RKO (cell line): ENCODE measurements at regions not wholly inside any gene's neighbourhood (a gene's known extent, or its start where the extent isn't known, plus 50 kb on each side); places are given as distances from the start of the nearest gene placed in this dataset.

Experiments
- DNase-seq: peaks from one replicate; pipeline ENCODE4 v3.0.0-alpha.2; 2016; ENCODE audit warnings: low spot score

DNA sequence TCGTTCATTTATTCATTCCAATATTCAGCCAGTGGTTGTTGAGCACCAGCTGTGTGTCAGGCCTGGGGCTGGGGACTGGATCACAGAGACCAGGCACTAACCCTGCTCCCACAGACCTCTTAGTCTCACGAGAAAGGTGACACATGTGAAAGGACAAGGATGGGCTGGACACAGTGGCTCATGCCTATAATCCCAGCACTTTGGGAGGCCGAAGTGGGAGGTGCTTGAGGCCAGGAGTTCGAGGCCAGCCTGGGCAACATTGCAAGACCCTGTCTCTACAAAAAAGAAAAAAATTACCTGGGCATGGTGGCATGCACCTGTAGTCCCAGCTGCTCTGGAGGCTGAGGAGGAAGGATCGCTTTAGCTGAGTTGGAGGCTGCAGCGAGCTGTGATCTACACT, 105.9 kb upstream of the SDK1 start:
- DNase-seq: no peak

DNA sequence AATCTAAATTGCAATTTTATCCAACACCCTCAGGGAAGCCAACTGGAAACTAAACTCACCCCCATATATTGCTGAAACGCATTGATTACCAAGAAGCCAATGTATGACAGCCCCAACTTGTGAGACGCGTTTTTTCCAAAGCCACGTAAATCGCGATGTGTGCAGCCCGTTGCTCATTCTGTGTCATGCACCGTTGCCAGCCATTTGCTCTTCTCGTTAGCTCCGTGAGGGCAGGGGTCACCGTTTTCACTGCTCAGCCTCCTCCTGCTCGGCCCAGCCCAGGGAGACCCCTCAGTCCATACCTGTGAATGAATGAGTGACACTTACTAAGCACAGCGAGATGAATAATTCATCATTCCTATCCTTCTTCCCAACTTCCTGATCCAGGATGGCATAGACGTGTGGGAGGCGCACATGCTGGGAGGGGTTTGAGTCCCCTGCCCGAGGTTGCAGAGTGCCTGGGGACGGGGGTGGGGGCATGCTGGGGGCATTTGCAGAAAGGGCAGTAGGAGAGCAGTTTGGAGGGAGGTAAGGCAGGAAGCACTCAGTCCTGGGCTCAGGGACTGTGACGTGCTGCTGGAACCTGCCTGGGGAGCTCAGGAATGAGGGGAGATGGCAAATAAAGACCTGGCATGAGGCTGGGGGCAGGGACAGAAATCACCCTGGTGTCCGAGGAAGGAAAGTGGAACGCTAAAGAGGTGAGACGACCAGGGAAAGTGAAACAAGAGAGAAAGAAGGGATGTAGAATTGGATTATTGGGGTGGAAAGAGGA, 104.2 kb upstream of the SDK1 start:
- no peak for DNase-seq

DNA sequence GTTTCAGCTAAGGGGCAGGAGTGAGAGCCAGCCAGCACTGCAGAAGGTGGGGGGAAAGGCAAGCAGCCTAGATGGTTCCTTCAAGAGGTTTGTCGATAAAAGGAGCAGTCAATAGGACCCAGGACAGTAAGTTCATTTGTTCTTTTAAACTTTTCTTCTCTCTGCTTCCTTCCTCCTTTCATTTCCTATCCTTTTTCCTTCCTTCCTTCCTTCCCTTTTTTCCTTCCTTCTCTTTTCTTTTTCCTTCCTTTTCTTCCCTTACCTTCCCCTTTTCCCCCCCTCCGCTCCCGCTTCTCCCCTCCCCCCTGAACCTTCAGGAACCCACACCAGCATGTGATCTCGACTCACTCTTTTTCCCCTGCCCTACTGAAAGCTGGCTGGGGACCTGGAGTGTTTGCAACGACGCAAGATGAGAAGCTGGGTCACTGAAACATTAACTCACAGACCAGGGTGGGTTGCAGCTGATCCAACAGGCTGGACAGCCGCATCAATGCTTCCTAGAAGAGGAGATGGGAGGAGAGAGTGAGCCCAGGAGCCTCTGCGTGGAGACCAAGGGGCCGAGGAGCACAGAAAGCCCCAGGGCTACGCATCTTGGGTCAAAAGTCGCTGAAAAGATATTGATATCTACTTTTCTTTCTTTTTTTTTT, 103.4 kb upstream of the SDK1 start:
- DNase-seq: no peak

DNA sequence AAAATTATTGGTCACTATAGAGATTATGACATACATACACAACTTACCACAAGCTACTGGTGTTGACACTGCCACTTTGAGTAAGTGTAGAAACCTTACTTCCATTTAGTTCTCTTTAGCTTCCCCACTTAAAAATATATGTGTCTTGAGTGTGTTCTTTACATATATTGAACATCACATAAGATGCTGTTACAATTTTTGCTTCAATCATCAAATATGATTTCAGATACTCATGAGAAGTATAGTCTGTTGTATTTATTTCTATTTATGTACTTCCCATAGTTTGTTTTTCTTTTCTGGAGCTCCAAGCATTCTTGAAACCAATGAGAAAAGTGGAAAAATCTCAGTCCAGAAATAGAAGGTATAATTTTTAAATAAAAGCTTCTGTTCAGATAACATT, 102.7 kb upstream of the SDK1 start:
- no peak for DNase-seq

DNA sequence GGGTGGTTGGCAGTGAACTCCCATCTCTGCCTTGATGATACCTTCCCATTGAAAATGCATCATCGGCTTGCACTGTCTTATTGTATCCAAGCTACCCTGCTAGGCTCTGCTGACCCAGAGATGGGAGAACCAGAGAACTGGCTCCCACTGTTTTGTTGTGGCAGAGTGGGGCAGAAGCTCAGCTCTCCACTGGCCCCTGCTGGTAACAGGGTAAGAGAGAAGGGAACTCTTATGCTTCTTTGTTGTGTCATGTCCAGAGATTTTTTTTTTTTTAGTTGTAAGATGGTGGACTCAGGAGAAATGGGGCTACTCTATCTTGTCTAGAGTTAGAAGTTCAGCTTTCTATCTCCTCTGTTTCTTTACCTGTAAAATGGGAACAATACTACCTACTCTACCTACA, 100.5 kb upstream of the SDK1 start:
- peak; percentile 27 for DNase-seq

DNA sequence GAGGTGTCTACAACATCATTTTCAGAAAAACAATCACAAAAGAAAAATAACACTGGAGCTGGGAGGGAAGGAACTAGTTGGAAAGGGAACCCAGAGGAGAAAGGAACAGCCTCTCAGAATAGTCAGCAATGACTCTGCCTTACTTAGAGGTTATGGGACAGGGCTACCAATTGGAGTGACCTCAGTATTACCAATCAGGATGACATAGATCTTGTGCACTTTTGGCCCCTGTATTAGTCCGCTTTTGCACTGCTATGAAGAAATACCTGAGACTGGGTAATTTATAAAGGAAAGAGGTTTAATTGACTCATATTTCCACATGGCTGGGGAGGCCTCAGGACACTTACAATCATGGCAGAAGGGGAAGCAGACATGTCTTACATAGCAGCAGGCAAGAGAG, 99.7 kb upstream of the SDK1 start:
- DNase-seq: peak; percentile 6

DNA sequence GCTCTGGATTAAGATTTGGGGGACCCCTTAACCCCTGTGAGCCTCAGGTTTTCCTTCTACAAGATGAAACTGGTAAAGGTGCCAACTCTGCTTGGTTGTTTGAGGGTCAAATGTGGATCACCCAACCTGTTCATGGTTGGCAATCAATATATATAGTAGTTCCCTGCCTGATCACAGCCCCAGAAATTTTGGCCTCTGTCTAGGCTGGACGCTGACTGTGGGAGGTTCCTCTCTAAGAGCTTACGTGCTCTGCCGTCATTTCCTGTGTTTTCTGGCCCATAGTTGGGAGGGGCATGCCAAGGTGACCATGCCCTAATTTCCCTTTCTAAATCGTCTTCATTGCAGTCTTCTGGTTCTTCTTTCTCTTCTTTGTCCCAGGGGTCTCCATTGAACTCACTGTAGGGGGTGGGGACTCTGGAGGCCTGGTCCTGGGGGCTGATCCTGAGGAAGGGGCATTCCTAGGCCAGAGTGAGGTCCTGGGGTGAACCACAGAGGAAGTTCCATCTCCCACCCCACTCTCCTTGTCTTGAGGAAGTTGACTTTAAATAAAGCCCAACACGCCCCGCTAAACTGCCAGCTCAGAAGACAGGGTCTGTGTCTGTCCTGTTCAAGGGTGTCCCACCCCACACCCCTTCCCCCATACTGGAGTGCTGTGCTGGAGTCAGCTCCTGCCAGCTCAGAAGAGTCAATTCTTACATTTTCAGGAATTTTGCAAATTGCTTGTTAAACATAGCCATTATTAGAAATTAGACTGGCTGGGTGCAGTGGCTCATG, 98.9 kb upstream of the SDK1 start:
- no peak for DNase-seq

DNA sequence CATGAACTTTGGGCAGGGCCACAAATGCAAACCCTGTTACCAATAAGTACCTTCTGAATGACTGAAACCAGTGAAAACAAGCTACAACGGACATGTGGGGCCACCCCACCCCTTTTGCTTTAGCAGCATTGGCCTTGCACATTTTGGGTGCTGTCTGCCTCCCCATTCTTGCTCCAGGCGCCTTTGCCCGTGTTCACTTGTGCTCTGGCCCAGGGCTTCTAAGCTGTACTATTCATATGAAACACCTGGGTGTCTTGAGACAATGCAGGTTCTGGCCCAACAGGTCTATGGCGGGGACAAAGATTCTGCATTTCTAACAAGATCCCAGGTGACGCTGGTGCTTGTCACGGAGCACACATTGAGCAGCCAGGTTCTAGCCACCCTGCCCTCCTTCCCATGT, 96.5 kb upstream of the SDK1 start:
- DNase-seq: no peak

DNA sequence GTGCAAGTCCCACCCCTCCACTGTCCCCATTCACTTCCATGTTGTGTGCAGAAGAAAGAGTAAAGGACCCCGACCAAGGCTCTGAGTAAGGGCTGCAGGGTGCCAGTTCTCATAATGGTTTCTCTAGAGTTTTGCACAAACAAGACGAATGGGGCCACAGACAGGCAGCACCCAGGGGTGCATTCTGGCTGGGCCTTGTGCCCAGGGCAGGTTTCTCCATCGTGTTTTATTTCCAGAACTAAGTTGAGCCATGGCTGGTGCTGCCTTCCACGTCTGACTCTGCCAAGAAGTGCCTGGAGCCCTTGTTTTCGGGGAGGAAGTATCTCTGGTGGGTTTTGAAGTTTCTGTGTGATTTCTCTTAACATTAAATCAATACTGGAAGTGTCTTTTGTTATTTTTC, 95.0 kb upstream of the SDK1 start:
- DNase-seq: no peak

DNA sequence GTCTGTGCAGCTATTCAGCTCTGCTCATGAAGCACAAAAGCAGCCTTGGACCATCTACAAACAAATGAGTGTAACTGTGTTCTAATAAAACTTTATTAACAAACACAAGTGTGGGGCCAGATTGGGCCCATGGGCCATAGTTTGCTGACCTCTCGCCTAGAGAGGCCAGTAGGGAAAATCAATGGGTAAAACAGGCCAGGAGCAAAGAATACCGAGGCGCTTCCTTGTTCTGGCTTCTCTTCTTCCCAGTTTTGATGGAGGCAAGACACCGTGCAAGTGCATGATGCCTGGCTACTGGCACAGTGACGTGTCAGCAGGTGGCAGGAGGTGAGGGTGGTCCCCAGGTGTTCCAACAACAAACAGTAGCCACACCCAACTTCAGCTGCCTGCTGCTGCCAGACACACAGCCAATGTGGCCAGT, 94.3 kb upstream of the SDK1 start:
- no peak for DNase-seq

DNA sequence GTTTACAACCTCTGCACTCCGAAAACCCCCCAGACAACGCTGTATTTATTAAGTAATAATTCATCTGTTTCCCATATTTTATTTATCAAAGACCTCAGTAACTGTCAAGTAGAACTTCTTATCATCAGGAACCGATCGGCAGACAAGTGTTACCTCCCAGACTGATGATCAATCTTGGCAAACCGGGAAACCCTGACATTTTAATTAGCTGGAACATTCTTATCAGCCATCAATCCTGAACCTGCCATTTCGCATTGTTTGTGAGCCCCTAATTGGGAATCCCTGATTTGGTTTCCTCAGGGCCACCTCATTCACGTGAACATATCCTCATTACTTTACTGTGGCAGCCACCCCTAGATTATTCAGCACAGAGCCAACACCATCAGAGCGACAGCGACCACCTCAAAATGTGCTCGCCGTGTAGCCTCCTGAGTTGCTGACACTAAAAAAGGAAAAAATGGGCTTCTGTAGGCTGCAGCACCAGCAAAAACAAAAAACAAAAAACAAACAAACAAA, 93.6 kb upstream of the SDK1 start:
- no peak for DNase-seq

DNA sequence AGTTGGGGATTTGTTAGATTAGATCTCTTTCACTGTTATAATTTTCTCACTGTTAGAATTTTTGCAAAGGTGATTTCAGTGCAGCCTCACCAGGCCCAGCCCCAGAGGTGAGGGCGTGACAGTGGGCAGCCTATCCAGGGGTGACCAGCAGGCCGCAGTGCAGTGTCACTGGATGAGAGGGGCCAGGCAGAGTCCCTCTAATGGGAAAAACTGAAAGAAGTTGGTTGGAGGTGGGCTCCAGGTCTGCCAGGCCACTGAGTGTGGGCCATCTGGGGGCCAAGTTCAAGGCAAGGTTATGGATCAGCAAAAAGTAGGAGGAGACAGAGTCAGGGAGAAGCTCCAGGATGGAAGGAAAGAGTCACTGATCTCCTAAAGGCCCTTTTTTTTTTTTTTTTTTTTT, 90.5 kb upstream of the SDK1 start:
- no peak for DNase-seq

DNA sequence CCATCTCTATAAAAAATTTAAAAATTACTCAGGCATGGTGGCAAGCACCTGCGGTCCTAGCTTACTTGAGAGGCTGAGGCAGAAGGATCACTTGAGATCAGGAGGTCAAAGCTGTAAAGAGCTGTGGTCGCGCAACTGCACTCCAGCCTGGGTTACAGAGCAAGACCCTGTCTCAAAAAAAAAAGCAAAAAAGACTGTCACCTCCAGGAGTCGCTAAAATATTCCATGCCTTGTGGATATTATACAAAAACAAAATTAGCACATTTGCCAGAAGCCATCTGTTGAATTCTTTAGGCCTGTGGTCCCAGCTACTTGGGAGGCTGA, 87.0 kb upstream of the SDK1 start:
- no peak for DNase-seq

DNA sequence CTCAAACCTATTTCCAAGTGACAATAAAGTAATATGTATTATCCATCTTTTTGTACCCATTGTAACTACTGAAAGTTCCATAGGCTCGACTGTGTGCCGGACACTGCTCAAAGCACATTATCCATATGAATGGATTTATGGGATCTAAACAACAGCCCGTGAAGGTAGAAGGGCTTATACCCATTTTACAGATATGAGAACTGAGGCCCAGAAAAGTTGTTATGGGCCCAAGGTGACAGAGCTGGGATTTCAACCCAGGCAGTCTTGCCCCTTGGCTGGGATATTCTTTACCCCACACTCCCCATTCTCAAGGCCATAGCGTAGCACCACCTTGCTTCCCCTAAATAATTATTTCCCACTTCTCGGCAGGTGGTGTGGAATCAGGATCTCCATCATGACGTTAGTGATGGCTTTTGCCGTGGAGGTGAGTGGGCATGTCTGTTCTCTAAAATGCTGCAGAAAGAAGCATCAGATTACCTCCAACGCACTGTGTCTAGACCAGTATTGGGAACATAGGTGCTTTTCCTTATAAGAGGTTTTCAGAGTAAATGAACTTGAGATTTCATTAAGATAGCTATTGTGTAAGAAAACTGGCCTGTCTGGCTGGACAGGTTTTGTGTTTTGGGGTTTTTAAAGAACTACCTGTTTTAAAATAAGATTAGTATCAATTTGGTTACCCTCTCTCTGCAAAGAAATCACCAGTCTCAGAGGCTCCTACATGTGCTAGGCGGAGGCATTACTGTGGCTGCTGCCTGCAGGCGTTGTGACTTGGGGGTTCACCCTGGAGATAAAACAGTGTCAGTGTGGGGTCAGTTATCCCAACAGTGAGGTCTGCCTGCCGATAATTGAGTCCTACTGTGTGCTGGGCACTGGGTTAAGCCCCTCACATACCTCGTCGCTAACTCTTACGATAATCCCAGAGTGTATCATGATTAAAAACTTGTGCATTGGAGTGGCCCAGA, 85.1 kb upstream of the SDK1 start:
- no peak for DNase-seq

DNA sequence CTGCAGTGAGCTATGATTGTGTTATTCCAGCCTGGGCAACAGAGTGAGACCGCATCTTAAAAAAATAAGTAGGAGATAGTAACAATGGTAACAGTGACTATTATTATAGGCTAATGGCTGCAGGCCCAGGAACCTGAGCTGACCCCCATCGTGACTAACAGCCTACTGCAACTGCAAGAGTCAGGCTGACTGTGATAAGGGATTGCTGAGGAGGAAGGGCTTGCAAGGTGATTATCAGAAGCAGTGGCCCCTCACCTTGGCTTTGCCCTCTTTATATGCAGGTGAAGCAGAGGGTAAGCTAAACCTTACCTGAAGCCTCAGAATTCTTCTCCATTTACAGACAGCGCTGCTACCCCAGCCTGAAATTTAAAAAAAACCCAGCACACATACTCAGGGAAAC, 83.9 kb upstream of the SDK1 start:
- DNase-seq: no peak

DNA sequence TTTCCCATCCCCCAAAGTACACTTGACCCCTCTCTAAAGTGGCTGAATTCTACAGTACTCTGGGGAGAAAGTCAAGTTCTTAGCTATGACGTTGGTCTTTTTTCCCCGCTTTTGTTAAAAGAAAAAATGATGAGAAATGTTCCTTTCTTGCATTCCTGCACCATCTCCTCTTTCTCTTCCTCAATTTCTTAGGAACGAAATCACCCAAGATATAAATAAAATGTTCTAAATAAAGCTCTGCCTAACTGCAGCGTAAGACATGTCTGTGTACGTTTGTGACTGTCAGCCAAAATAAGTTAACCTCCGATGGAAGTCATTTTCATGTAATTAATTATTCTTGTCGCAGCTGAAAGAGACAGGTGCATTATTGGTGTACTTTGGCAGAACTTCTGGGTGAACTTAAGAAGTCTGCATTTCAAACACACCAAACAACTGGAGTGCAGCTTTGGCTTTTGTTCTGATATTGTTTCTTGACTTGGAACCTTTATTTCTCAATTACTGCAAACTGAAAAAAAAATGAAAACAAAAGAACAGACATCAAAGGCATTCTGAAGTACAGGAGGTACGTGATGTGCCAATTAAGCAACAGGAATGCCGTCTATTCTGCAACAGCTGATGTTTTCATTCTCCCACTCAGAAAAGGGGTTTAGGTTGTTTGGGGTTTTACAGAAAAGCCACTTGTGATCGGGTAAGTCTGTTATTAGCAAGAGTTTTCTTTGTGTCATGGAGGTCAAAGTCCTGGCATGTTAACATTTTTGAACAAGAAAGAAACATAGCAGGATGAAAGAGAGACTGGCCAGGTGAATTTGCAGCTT, 82.4 kb upstream of the SDK1 start:
- DNase-seq: no peak

DNA sequence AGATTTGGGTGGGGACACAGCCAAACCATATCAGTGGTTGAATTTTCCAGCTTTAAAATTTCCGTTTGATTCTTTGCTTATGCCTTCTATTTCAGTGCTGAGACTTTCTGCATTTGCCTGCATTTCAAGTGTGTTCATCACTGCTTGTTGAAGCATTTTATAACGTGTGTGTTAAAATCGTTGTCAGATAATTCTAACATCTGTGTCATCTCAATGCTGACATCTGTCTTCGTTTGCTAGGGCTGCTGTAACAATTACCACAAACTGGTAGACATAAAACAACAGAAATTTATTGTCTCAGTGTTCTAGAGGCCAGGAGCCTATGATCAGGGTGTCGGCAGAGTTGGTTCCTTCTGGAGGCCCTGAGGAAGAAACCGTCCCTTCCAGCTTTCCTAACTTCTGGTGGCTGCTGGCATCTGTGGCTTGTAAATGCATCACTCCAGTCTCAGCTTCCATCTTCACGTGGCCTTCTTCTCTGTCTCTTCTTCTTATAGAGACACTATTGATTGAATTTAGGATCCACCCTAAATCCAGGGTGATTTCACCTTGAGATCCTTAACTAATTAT, 71.1 kb upstream of the SDK1 start:
- no peak for DNase-seq

DNA sequence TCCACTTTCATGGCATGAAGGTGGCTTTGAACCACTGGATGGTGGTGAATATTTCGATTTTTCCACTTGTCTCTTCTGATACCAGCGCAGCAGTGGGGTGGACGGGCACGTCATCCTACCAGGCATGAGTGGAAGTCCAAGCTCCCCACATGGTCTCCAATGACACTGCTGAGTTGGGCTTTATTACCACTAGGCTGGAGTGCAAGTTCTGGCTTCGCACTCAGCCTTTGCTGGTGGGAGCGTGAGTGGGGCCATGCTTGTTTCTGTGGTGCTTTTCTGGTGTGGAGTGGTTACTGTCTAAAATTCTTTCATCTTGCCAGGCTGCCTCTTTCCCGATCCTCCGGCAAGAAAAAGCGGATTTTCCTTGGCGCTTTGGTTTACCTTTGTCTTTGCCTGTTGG, 70.1 kb upstream of the SDK1 start:
- no peak for DNase-seq

DNA sequence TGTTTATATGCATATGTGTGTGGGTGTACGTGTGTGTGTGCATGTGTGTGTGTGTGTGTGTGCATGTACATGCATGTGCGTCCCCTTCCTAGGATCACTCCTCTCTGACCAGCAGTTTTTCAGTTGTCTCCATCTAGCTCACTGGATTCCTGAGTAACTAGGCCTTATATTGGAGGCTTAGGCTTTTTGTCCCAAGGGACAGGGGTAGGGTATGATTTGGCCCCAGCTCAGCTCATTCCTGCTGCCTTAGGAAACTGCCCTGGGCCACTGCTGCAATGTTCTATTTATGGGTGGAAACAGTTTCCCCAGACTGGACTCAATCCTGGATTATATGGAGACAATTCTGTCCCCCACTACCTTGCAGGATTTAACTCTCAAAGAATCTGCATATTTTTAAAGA, 68.8 kb upstream of the SDK1 start:
- no peak for DNase-seq

DNA sequence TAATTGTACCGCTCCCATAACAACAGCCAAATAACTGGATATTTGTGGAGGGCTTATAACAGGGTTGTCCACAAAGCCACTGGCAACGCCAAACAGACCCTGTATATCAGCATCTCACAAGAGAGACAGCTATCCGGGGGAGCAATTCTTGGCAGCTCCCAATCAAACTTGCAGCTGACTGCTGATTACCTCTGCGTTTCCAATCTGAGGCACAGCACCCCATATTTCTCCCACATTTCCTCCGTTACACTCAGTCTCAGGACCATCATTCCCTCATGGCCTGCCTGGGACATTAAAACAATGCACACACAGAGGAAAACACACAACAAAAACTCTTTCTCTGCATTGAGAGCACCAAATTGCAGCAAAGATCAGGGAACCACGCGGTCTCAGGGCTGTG, 67.8 kb upstream of the SDK1 start:
- no peak for DNase-seq

DNA sequence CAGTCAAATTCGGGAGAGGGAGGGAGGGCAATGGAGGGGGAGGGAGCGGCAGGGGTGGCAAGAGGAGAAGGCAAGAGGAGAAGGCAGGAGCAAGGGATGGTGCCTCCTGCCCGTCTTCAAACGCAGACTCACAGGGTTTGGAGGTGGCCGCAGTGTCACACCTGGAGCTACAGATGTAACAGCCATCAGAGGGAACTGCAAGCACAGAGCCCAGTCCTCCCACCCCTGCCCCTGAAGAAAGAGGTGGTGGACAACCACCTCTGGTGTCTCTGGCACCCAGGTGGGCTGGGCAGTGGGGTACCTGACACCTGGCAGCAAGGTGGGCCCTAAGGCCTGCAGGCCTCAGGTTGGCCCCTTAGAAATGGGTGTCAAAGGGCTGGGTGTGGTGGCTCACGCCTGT, 67.0 kb upstream of the SDK1 start:
- no peak for DNase-seq
